Adrenal gland (tissue), 9 donors: ENCODE measurements at regions not wholly inside any gene's neighbourhood (a gene's known extent, or its start where the extent isn't known, plus 50 kb on each side); places are given as distances from the start of the nearest gene placed in this dataset.

Experiments used
- DNase-seq, 7 donors: peaks; one replicate each; pipeline ENCODE4 v3.0.0-alpha.2; 2019 to 2020
- H3K27ac ChIP-seq, 5 donors: fragments of 200-600 bp; sonication (generic) in 4 of 5; 1 replicate in 3 of 5; 2 replicates in 2 of 5; pipeline versions ENCODE4 v1.5.1 to v1.8.0; 2016 to 2020; ENCODE audit warnings: mild to moderate bottlenecking in 1 of 5
- H3K27me3 ChIP-seq: fragments of 200-600 bp; 2 replicates; pipeline ENCODE4 v1.8.0; 2021
- H3K36me3 ChIP-seq, 2 donors: fragments of 200-600 bp; replicated peaks in 1 of 2; 1 replicate in 1 of 2; 2 replicates in 1 of 2; pipeline versions ENCODE4 v1.5.1 to v1.8.0; 2018 to 2022
- H3K4me1 ChIP-seq, 2 donors: fragments of 200-600 bp; replicated peaks in 1 of 2; 1 replicate in 1 of 2; 2 replicates in 1 of 2; pipeline versions ENCODE4 v1.5.1 to v1.8.0; 2018 to 2021
- H3K4me3 ChIP-seq, 4 donors: fragments of 200-600 bp; sonication (generic) in 3 of 4; one replicate each; pipeline ENCODE4 v1.5.1; 2016 to 2018
- H3K9me3 ChIP-seq, 3 donors: fragments of 200-600 bp; sonication (generic) in 1 of 3; replicated peaks in 1 of 3; 1 replicate in 2 of 3; 2 replicates in 1 of 3; pipeline versions ENCODE4 v1.5.1 to v1.8.0; 2016 to 2021
- POLR2A ChIP-seq, 2 donors: fragments of 450-650 bp; IDR thresholded peaks; one replicate each; pipeline ENCODE4 v1.6.1; 2017; ENCODE audit warnings: antibody characterized with exemption in 2 of 2, mild to moderate bottlenecking in 2 of 2, moderate library complexity in 1 of 2
- WGBS, 4 donors: extraction: QIAGEN DNeasy Blood & Tissue Kit in 2 of 4; methylation state at CpG; one replicate each; pipeline versions ENCODE4 v1.1.5 to v1.1.7; 2013 to 2017; 5-methylcytosine and 5-hydroxymethylcytosine counted together
- intact Hi-C, 2 donors: fragments of 100-400 bp; cut with DNase I; formaldehyde crosslinking; loops; one replicate each; pipeline versions ENCODE4 v1.14.1 to v1.15.0; 2022 to 2023
- TF ChIP-seq, protein P1 (sequence below), 6 experiments: fragments of 450-650 bp in 4 of 6; fragments of 200-600 bp in 2 of 6; sonication (generic) in 1 of 6; IDR thresholded peaks; 1 replicate in 5 of 6; 2 replicates in 1 of 6; pipeline versions ENCODE4 v1.5.1 to v1.8.0; 2016 to 2021; ENCODE audit warnings: antibody characterized with exemption in 6 of 6, mild to moderate bottlenecking in 2 of 6, moderate library complexity in 1 of 6
- donor health status: healthy with polysubstance abuse.
- donor health status: Bipolar disorder and iron deficiency.
- donor health status: DM: yes; HTN: yes; CAD: no.
- donor health status: DM: no; HTN: no; CAD: no.
- donor health status: DM: no; HTN: no; CAD: no.

DNA sequence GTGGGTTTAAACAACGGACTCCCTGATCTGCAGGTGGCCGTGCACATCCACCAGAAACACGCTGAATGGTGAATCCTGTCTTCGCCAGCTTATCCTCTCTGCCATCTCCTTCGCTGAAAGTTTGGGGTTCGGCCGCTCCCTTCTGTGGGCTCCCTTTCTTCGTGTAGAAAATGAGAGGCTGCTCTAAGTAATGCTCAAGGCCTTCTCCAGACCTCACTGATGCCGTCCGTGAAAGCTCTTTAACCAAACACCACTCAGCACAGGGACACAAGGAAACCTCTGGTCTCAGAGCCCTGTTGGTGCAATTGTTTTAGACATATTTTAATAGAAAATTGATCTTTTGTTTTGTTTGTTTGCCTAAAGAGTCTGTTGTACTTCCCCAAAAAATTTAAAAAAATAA lies 596.5 kb downstream of the IRX1 start:
- no peaks in the 10 kb centered on the region for H3K9me3 ChIP-seq
- H3K27ac ChIP-seq = no peak overlapping the region
- TF ChIP-seq, protein P1, sequence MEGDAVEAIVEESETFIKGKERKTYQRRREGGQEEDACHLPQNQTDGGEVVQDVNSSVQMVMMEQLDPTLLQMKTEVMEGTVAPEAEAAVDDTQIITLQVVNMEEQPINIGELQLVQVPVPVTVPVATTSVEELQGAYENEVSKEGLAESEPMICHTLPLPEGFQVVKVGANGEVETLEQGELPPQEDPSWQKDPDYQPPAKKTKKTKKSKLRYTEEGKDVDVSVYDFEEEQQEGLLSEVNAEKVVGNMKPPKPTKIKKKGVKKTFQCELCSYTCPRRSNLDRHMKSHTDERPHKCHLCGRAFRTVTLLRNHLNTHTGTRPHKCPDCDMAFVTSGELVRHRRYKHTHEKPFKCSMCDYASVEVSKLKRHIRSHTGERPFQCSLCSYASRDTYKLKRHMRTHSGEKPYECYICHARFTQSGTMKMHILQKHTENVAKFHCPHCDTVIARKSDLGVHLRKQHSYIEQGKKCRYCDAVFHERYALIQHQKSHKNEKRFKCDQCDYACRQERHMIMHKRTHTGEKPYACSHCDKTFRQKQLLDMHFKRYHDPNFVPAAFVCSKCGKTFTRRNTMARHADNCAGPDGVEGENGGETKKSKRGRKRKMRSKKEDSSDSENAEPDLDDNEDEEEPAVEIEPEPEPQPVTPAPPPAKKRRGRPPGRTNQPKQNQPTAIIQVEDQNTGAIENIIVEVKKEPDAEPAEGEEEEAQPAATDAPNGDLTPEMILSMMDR (IDR thresholded peaks at IDR 0.05) = no peak
- TF ChIP-seq POLR2A (IDR thresholded peaks at IDR 0.05) = no peak
- intact Hi-C loops = no loop called here
- 78 to 84% (median 82%) methylated on average over 10 of the region's 10 CpGs for WGBS, 4 donors
- H3K36me3 ChIP-seq = no peaks in the 10 kb centered on the region
- H3K4me3 ChIP-seq = no peak overlapping the region
- H3K27me3 ChIP-seq = no peaks in the 10 kb centered on the region
- no peaks in the 10 kb centered on the region for H3K4me1 ChIP-seq
- DNase-seq = no peak

DNA sequence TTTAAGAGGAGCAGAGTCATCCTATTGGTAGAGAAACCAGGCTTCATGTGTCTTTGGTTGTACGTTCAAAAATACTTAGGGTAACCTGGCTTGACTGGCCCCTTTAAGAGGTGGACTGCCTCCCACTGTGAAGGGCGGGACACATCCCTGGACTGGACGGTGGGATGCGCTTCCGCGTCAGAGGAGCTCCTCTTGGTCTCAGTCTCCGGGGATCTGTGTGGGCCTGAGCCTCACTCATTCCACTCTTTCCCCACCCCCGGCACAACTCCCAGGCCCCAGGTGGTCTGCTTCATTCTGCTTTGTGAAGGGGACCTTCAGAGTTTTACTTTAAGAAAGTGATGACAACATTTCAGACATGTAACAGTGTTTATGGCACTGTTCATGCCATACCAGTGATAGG lies 601.1 kb downstream of the IRX1 start:
- Histone ChIP-seq H3K27me3 (no peaks in the 10 kb centered on the region), H3K4me1 (no peaks in the 10 kb centered on the region), H3K9me3 (no peaks in the 10 kb centered on the region), H3K27ac (no peak overlapping the region), H3K4me3 (no peak overlapping the region), H3K36me3 (no peaks in the 10 kb centered on the region)
- no peak for TF ChIP-seq POLR2A (IDR thresholded peaks at IDR 0.05)
- TF ChIP-seq, protein P1 (IDR thresholded peaks at IDR 0.05) = no peak
- WGBS, 4 donors = 43 to 56% (median 53%) methylated on average over 8 of the region's 8 CpGs
- intact Hi-C loops = no loop called here
- DNase-seq = no peak

DNA sequence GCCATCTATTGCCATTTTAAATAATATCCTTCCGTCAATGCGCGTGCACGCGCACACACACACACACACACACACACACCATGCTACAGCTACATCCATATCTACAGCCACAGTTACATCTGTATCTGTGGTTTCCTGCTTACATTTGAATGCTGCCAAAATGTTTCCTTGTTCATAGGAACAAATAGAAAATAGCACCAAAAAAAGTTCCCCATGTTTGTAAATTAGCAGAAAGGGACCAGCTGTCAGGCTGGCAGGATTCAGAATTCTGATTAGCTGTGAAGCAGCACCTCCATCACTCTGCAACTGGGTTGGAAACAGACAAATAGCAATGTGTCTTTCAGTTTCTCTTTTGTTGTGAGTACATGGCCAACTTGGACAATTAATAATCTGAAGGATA lies 601.5 kb downstream of the IRX1 start:
- H3K4me3 ChIP-seq = no peak overlapping the region
- intact Hi-C loops = no loop called here
- H3K27ac ChIP-seq = no peak overlapping the region
- WGBS, 4 donors = 53 to 59% (median 55%) methylated on average over 5 of the region's 5 CpGs
- no peaks in the 10 kb centered on the region for H3K27me3 ChIP-seq
- H3K4me1 ChIP-seq = no peaks in the 10 kb centered on the region
- no peak for DNase-seq
- no peaks in the 10 kb centered on the region for H3K9me3 ChIP-seq
- H3K36me3 ChIP-seq = no peaks in the 10 kb centered on the region
- no peak for TF ChIP-seq POLR2A (IDR thresholded peaks at IDR 0.05)
- TF ChIP-seq, protein P1 (IDR thresholded peaks at IDR 0.05) = no peak

DNA sequence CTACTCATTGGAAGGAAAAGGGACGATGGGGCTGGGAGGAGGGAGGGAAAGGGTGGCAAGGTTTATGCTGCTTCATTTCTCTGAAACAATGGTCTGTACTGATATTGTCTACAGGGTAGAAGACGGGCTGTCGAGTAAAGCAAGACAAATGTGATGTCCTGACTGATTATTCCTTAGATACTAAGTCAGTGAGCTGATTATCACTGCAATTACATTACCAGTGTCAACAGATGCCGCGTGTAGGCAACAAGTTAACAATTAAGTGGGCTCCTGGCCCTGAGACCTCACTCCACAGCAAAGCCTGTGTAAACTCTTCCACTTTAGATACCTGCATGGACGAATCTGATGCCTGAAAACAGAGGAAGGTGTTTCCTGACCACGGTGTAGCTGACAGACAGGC lies 602.8 kb downstream of the IRX1 start:
- Histone ChIP-seq H3K27ac (no peak overlapping the region), H3K36me3 (no peaks in the 10 kb centered on the region), H3K4me1 (no peaks in the 10 kb centered on the region), H3K4me3 (no peak overlapping the region), H3K27me3 (no peaks in the 10 kb centered on the region), H3K9me3 (no peaks in the 10 kb centered on the region)
- 44 to 55% (median 50%) methylated on average over 7 of the region's 7 CpGs for WGBS, 4 donors
- no peak for DNase-seq
- TF ChIP-seq, protein P1 (IDR thresholded peaks at IDR 0.05) = no peak
- no peak for TF ChIP-seq POLR2A (IDR thresholded peaks at IDR 0.05)
- intact Hi-C loops = no loop called here
